Hepatocyte (in vitro differentiated cells): ENCODE measurements at regions not wholly inside any gene's neighbourhood (a gene's known extent, or its start where the extent isn't known, plus 50 kb on each side); places are given as distances from the start of the nearest gene placed in this dataset.

ENCODE experiments used
- DNase-seq: peaks from one replicate; pipeline ENCODE4 v3.0.0-alpha.2; 2016; ENCODE audit warnings: low spot score
- H2AFZ ChIP-seq: fragments of 200-600 bp; sonication (generic); 2 replicates; pipeline ENCODE4 v1.6.0; 2016; ENCODE audit warnings: antibody characterized with exemption, mild to moderate bottlenecking
- H3K27ac ChIP-seq: fragments of 200-600 bp; sonication (generic); 2 replicates; pipeline ENCODE4 v1.5.1; 2016; ENCODE audit warnings: mild to moderate bottlenecking
- H3K27me3 ChIP-seq: fragments of 200-600 bp; sonication (generic); 2 replicates; pipeline ENCODE4 v1.6.1; 2016
- H3K36me3 ChIP-seq: fragments of 200-600 bp; sonication (generic); replicated peaks from 2 replicates; pipeline ENCODE4 v1.5.1; 2016; ENCODE audit warnings: low read depth; ENCODE audit not compliant: insufficient read depth
- H3K4me1 ChIP-seq: fragments of 200-600 bp; sonication (generic); 2 replicates; pipeline ENCODE4 v1.5.1; 2016; ENCODE audit warnings: mild to moderate bottlenecking, moderate library complexity; ENCODE audit not compliant: insufficient read depth
- H3K4me2 ChIP-seq: fragments of 200-600 bp; sonication (generic); 2 replicates; pipeline ENCODE4 v1.6.0; 2016
- H3K4me3 ChIP-seq: fragments of 200-600 bp; sonication (generic); 2 replicates; pipeline ENCODE4 v1.5.1; 2016; ENCODE audit warnings: mild to moderate bottlenecking
- H3K79me2 ChIP-seq: fragments of 200-600 bp; sonication (generic); 2 replicates; pipeline ENCODE4 v1.6.0; 2017; ENCODE audit warnings: mild to moderate bottlenecking
- H3K9me2 ChIP-seq: fragments of 200-600 bp; sonication (generic); replicated peaks from 2 replicates; pipeline ENCODE4 v1.6.0; 2017; ENCODE audit warnings: mild to moderate bottlenecking; ENCODE audit not compliant: insufficient read depth
- H3K9me3 ChIP-seq: fragments of 200-600 bp; sonication (generic); 2 replicates; pipeline ENCODE4 v1.5.1; 2016; ENCODE audit warnings: low read depth, mild to moderate bottlenecking
- H4K20me1 ChIP-seq: fragments of 200-600 bp; sonication (generic); 2 replicates; pipeline ENCODE4 v1.6.0; 2016; ENCODE audit warnings: mild to moderate bottlenecking; ENCODE audit not compliant: insufficient read depth, poor library complexity, severe bottlenecking
- CTCF ChIP-seq: fragments of 200-600 bp; sonication (generic); IDR thresholded peaks from 2 replicates; pipeline ENCODE4 v1.5.1; 2016; ENCODE audit warnings: antibody characterized with exemption, mild to moderate bottlenecking; ENCODE audit not compliant: poor library complexity
- EZH2 ChIP-seq: fragments of 200-600 bp; sonication (generic); IDR thresholded peaks from 2 replicates; pipeline ENCODE4 v1.6.1; 2016; ENCODE audit warnings: antibody characterized with exemption, mild to moderate bottlenecking, borderline replicate concordance
- EZH2phosphoT487 ChIP-seq: fragments of 200-600 bp; sonication (generic); IDR thresholded peaks from one replicate; pipeline ENCODE4 v1.6.1; 2018; ENCODE audit warnings: antibody characterized with exemption, mild to moderate bottlenecking, low read depth, moderate library complexity; ENCODE audit not compliant: unreplicated experiment, severe bottlenecking
- WGBS: methylation state at CpG from one replicate; pipeline ENCODE4 v1.1.6; 2016; ENCODE audit warnings: low lambda C conversion rate; ENCODE audit errors: missing lambda C conversion rate; 5-methylcytosine and 5-hydroxymethylcytosine counted together

GRCh38 chr16:5715155-5715554 is 617.6 kb upstream of the EEF2KMT start:
- no peak for DNase-seq
- no peak overlapping the region for H2AFZ ChIP-seq

GRCh38 chr16:5709889-5710288 is 612.3 kb upstream of the EEF2KMT start:
- no peak overlapping the region for H2AFZ ChIP-seq
- H3K9me2 ChIP-seq = no peaks in the 10 kb centered on the region
- WGBS = 53% methylated on average over 6 of the region's 6 CpGs
- H3K36me3 ChIP-seq = no peaks in the 10 kb centered on the region
- no peaks in the 10 kb centered on the region for H3K9me3 ChIP-seq
- H3K27ac ChIP-seq = no peak overlapping the region
- no peaks in the 10 kb centered on the region for H3K27me3 ChIP-seq
- H3K4me3 ChIP-seq = no peak overlapping the region
- TF ChIP-seq EZH2phosphoT487 (no peak), EZH2 (no peak), CTCF (no peak)
- no peaks in the 10 kb centered on the region for H3K79me2 ChIP-seq
- H4K20me1 ChIP-seq = no peaks in the 10 kb centered on the region
- peak; percentile 61 for DNase-seq
- H3K4me1 ChIP-seq = no peaks in the 10 kb centered on the region
- no peak overlapping the region for H3K4me2 ChIP-seq

More at GRCh38 chr16:5715155-5715554, 617.6 kb upstream of the EEF2KMT start:
- no peak overlapping the region for H3K4me2 ChIP-seq
- no peak overlapping the region for H3K4me3 ChIP-seq
- 76% methylated on average over 2 of the region's 2 CpGs for WGBS
- no peaks in the 10 kb centered on the region for H3K27me3 ChIP-seq
- no peaks in the 10 kb centered on the region for H4K20me1 ChIP-seq
- no peak overlapping the region for H3K27ac ChIP-seq
- no peaks in the 10 kb centered on the region for H3K9me3 ChIP-seq
- H3K9me2 ChIP-seq = no peaks in the 10 kb centered on the region
- TF ChIP-seq EZH2phosphoT487 = no peak
- TF ChIP-seq EZH2 = no peak
- no peak for TF ChIP-seq CTCF
- H3K79me2 ChIP-seq = no peaks in the 10 kb centered on the region
- H3K4me1 ChIP-seq = no peaks in the 10 kb centered on the region
- H3K36me3 ChIP-seq = no peaks in the 10 kb centered on the region

- 69% methylated on average over 6 of the region's 6 CpGs for WGBS
- H3K4me1 ChIP-seq = no peaks in the 10 kb centered on the region
- no peak overlapping the region for H2AFZ ChIP-seq
- TF ChIP-seq EZH2phosphoT487 (no peak), EZH2 (no peak), CTCF (no peak)
- H4K20me1 ChIP-seq = no peaks in the 10 kb centered on the region
- H3K9me2 ChIP-seq = no peaks in the 10 kb centered on the region
- no peaks in the 10 kb centered on the region for H3K79me2 ChIP-seq
- H3K27me3 ChIP-seq = no peaks in the 10 kb centered on the region
- no peaks in the 10 kb centered on the region for H3K36me3 ChIP-seq
- no peak overlapping the region for H3K4me2 ChIP-seq
- H3K9me3 ChIP-seq = no peaks in the 10 kb centered on the region
- H3K4me3 ChIP-seq = no peak overlapping the region
- DNase-seq = no peak
- no peak overlapping the region for H3K27ac ChIP-seq
These were observed 608.6 kb upstream of the EEF2KMT start for GRCh38 chr16:5706211-5706610.

- no peak for DNase-seq
These were observed 606.7 kb upstream of the EEF2KMT start for GRCh38 chr16:5704271-5704670.

More at GRCh38 chr16:5704271-5704670, 606.7 kb upstream of the EEF2KMT start:
- Histone ChIP-seq H3K4me1 (no peaks in the 10 kb centered on the region), H2AFZ (no peak overlapping the region), H3K27ac (no peak overlapping the region), H3K4me3 (no peak overlapping the region), H3K4me2 (no peak overlapping the region), H3K79me2 (no peaks in the 10 kb centered on the region), H3K9me3 (no peaks in the 10 kb centered on the region), H3K27me3 (no peaks in the 10 kb centered on the region), H3K9me2 (no peaks in the 10 kb centered on the region), H3K36me3 (no peaks in the 10 kb centered on the region), H4K20me1 (no peaks in the 10 kb centered on the region)
- TF ChIP-seq CTCF (no peak), EZH2phosphoT487 (no peak), EZH2 (no peak)
- 78% methylated on average over 4 of the region's 4 CpGs for WGBS
